Eye (tissue), 1 donor: ENCODE measurements at regions not wholly inside any gene's neighbourhood (a gene's known extent, or its start where the extent isn't known, plus 50 kb on each side); places are given as distances from the start of the nearest gene placed in this dataset.

Experiments
- DNase-seq: peaks from one replicate; pipeline ENCODE4 v3.0.0-alpha.2; 2015

DNA sequence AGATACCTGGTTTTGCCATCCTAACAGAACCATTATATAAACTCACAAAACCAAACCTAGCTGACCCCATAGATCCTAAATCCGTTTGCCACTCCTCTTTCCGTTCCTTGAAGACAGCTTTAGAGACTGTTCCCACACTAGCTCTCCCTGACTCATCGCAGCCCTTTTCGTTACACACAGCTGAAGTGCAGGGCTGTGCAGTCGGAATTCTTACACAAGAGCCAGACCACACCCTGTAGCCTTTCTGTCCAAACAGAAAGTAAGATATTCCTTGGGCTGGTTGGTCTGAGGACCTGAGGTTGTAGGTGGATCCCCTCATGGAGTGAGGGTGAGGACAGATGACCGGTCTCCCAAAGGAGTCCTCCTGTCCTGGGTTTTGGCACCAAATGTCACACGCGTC, 56.7 kb upstream of the NAA35 start:
- no peak for DNase-seq

DNA sequence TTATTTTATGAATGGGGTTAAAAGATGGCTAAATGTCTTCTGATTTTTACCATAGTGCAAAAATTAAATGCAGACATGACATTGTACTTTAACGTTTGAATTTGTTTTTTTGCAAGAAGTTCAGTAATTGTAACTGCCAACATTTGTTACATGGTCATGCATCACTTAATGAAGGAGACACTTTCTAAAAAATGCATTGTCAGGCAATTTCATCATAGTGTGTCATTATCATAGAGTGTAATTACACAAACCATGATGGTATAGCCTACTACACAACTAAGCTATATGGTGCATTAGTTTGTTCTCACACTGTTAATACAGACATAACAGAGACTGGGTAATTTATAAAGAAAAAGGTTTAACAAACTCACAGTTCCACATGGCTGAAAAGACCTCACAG, 50.0 kb upstream of the NAA35 start:
- no peak for DNase-seq
